Loucy (cell line): ENCODE measurements at regions not wholly inside any gene's neighbourhood (a gene's known extent, or its start where the extent isn't known, plus 50 kb on each side); places are given as distances from the start of the nearest gene placed in this dataset.

Experiments used
- EZH2phosphoT487 ChIP-seq: fragments of 200-600 bp; IDR thresholded peaks from 2 replicates; pipeline ENCODE4 v1.6.1; 2018; ENCODE audit warnings: antibody characterized with exemption, mild to moderate bottlenecking, moderate library complexity, borderline replicate concordance
- TF ChIP-seq, protein P1 (sequence below): fragments of 200-600 bp; sonication (generic); conservative IDR thresholded peaks from 2 replicates; pipeline ENCODE4 v1.5.1; 2014; ENCODE audit warnings: mild to moderate bottlenecking, antibody characterized with exemption, low read length

GRCh38 chr12:71060426-71060825 is 97.4 kb downstream of the TSPAN8 start:
- TF ChIP-seq, protein P1, sequence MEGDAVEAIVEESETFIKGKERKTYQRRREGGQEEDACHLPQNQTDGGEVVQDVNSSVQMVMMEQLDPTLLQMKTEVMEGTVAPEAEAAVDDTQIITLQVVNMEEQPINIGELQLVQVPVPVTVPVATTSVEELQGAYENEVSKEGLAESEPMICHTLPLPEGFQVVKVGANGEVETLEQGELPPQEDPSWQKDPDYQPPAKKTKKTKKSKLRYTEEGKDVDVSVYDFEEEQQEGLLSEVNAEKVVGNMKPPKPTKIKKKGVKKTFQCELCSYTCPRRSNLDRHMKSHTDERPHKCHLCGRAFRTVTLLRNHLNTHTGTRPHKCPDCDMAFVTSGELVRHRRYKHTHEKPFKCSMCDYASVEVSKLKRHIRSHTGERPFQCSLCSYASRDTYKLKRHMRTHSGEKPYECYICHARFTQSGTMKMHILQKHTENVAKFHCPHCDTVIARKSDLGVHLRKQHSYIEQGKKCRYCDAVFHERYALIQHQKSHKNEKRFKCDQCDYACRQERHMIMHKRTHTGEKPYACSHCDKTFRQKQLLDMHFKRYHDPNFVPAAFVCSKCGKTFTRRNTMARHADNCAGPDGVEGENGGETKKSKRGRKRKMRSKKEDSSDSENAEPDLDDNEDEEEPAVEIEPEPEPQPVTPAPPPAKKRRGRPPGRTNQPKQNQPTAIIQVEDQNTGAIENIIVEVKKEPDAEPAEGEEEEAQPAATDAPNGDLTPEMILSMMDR = no peak
- no peak for TF ChIP-seq EZH2phosphoT487
